OCI-LY7 (cell line): ENCODE measurements at regions not wholly inside any gene's neighbourhood (a gene's known extent, or its start where the extent isn't known, plus 50 kb on each side); places are given as distances from the start of the nearest gene placed in this dataset.

Experiments
- BruUV-seq: library from RNA; stranded (reverse); fragments of 400-500 nt; replicated peaks from 2 replicates; lab custom pipeline; 2021; lab: Mats Ljungman, UMichigan
- CTCF ChIA-PET: fragments of 300-600 bp; sonication (Branson Sonifier 250); formaldehyde crosslinking; loops from one replicate; lab custom pipeline; 2022; ENCODE audit warnings: antibody characterized with exemption; ENCODE audit not compliant: unreplicated experiment; lab: Charles Lee
- POLR2A ChIA-PET: fragments of 300-600 bp; sonication (Branson Sonifier 250); formaldehyde crosslinking; loops from one replicate; lab custom pipeline; 2022; ENCODE audit warnings: antibody characterized with exemption; lab: Charles Lee
- DNase-seq: peaks from one replicate; pipeline ENCODE4 v3.0.0-alpha.2; 2015; ENCODE audit warnings: low spot score
- H2AFZ ChIP-seq: fragments of 200-600 bp; sonication (generic), shearing (Covaris generic); 2 replicates; pipeline ENCODE4 v1.6.1; 2014; ENCODE audit warnings: mild to moderate bottlenecking, antibody characterized with exemption, low read length, moderate library complexity
- H3K27ac ChIP-seq: fragments of 200-600 bp; sonication (generic); 2 replicates; pipeline ENCODE4 v1.5.1; 2014; ENCODE audit warnings: mixed run types, low read depth, mild to moderate bottlenecking, moderate library complexity, low read length, inconsistent platforms; ENCODE audit not compliant: poor library complexity, severe bottlenecking
- H3K36me3 ChIP-seq: fragments of 200-600 bp; sonication (generic); 2 replicates; pipeline ENCODE4 v1.6.1; 2014; ENCODE audit warnings: mild to moderate bottlenecking, antibody characterized with exemption, low read length, moderate library complexity, mixed read lengths; ENCODE audit not compliant: insufficient read depth
- H3K4me1 ChIP-seq: fragments of 200-600 bp; sonication (generic); 2 replicates; pipeline ENCODE4 v1.5.1; 2014; ENCODE audit warnings: mild to moderate bottlenecking, low read length; ENCODE audit not compliant: insufficient read depth, poor library complexity, severe bottlenecking
- H3K4me2 ChIP-seq: fragments of 200-600 bp; sonication (generic); 2 replicates; pipeline ENCODE4 v1.6.1; 2014; ENCODE audit warnings: mild to moderate bottlenecking, low read length
- H3K4me3 ChIP-seq: fragments of 200-600 bp; sonication (generic); 2 replicates; pipeline ENCODE4 v1.5.1; 2014; ENCODE audit warnings: mild to moderate bottlenecking, low read depth, low read length; ENCODE audit not compliant: poor library complexity, severe bottlenecking
- H3K79me2 ChIP-seq: fragments of 200-600 bp; sonication (generic); 2 replicates; pipeline ENCODE4 v1.6.1; 2016; ENCODE audit warnings: low read depth, mild to moderate bottlenecking, low read length, moderate library complexity, mixed read lengths; ENCODE audit not compliant: insufficient read depth
- H3K9me2 ChIP-seq: fragments of 200-600 bp; sonication (generic); 2 replicates; pipeline ENCODE4 v1.6.1; 2016; ENCODE audit warnings: mild to moderate bottlenecking, low read length, mixed read lengths; ENCODE audit not compliant: insufficient read depth
- H3K9me3 ChIP-seq: fragments of 200-600 bp; sonication (generic); 2 replicates; pipeline ENCODE4 v1.6.1; 2014; ENCODE audit warnings: mild to moderate bottlenecking, mixed run types, low read length, mixed read lengths
- H4K20me1 ChIP-seq: fragments of 200-600 bp; sonication (generic); 2 replicates; pipeline ENCODE4 v1.6.1; 2014; ENCODE audit warnings: mild to moderate bottlenecking, antibody characterized with exemption, low read length, moderate library complexity, mixed read lengths; ENCODE audit not compliant: insufficient read depth
- CTCF ChIP-seq: fragments of 200-600 bp; sonication (generic); conservative IDR thresholded peaks from 2 replicates; pipeline ENCODE4 v1.5.1; 2014; ENCODE audit warnings: mild to moderate bottlenecking, antibody characterized with exemption, low read length, moderate library complexity, mixed read lengths
- EZH2phosphoT487 ChIP-seq: fragments of 200-600 bp; sonication (generic); IDR thresholded peaks from 2 replicates; pipeline ENCODE4 v1.6.1; 2018; ENCODE audit warnings: low read depth, borderline replicate concordance, mild to moderate bottlenecking, mixed run types, antibody characterized with exemption, low read length, moderate library complexity, mixed read lengths
- intact Hi-C: fragments of 100-400 bp; cut with micrococcal nuclease; formaldehyde crosslinking; loops from one replicate; pipeline ENCODE4 v1.10.0; 2022; ENCODE audit not compliant: unreplicated experiment

- H3K4me2 ChIP-seq, result no peak overlapping the region
- H3K27ac ChIP-seq, result no peak overlapping the region
- no peaks in the 10 kb centered on the region for H3K9me3 ChIP-seq
- ChIA-PET CTCF (no interaction called here), POLR2A (no interaction called here)
- H3K79me2 ChIP-seq, result no peaks in the 10 kb centered on the region
- H4K20me1 ChIP-seq, result no peaks in the 10 kb centered on the region
- no peak overlapping the region for H3K4me3 ChIP-seq
- intact Hi-C loops, result no loop called here
- no peak overlapping the region for H2AFZ ChIP-seq
- TF ChIP-seq EZH2phosphoT487, result no peak
- BruUV-seq, result no TSS peak
- no peak for DNase-seq
- H3K36me3 ChIP-seq, result no peaks in the 10 kb centered on the region
- H3K4me1 ChIP-seq, result no peaks in the 10 kb centered on the region
- H3K9me2 ChIP-seq, result no peaks in the 10 kb centered on the region
Measured at GRCh38 chrX:55340896-55341433, 76.2 kb upstream of the PAGE3 start.

- no peak overlapping the region for H3K4me2 ChIP-seq
- no peaks in the 10 kb centered on the region for H4K20me1 ChIP-seq
- POLR2A ChIA-PET, result interaction anchor here (0.7 kb wide), 1 partner anchor 636 kb away, joined by 4 read pairs; no protein-coding TSS in a partner anchor
- H3K9me3 ChIP-seq, result no peaks in the 10 kb centered on the region
- no peak for TF ChIP-seq EZH2phosphoT487
- peak; percentile 70 for TF ChIP-seq CTCF
- CTCF ChIA-PET, result no interaction called here
- peak; percentile 33 for DNase-seq
- intact Hi-C loops, result no loop called here
- H2AFZ ChIP-seq, result no peak overlapping the region
- no peak overlapping the region for H3K27ac ChIP-seq
- no peaks in the 10 kb centered on the region for H3K36me3 ChIP-seq
- no peaks in the 10 kb centered on the region for H3K9me2 ChIP-seq
- BruUV-seq, result no TSS peak
- H3K4me1 ChIP-seq, result no peaks in the 10 kb centered on the region
- H3K4me3 ChIP-seq, result no peak overlapping the region
- H3K79me2 ChIP-seq, result no peaks in the 10 kb centered on the region
Measured at GRCh38 chrX:55342533-55343501, 78.1 kb upstream of the PAGE3 start.

- H3K79me2 ChIP-seq, result no peaks in the 10 kb centered on the region
- no peak overlapping the region for H3K4me3 ChIP-seq
- ChIA-PET CTCF (no interaction called here), POLR2A (no interaction called here)
- H3K9me3 ChIP-seq, result no peaks in the 10 kb centered on the region
- intact Hi-C loops, result no loop called here
- H2AFZ ChIP-seq, result no peak overlapping the region
- H4K20me1 ChIP-seq, result no peaks in the 10 kb centered on the region
- H3K4me1 ChIP-seq, result no peaks in the 10 kb centered on the region
- no TSS peak for BruUV-seq
- no peak overlapping the region for H3K4me2 ChIP-seq
- DNase-seq, result no peak
- no peaks in the 10 kb centered on the region for H3K36me3 ChIP-seq
- H3K9me2 ChIP-seq, result no peaks in the 10 kb centered on the region
- H3K27ac ChIP-seq, result no peak overlapping the region
- TF ChIP-seq CTCF (no peak), EZH2phosphoT487 (no peak)
Measured at GRCh38 chrX:55356609-55357008, 91.9 kb upstream of the PAGE3 start.
